ENCODE measurements at regions not wholly inside any gene's neighbourhood (a gene's known extent, or its start where the extent isn't known, plus 50 kb on each side); places are given as distances from the start of the nearest gene placed in this dataset.
A peak's percentile ranks its signal among the peaks of the same experiment; 100 is the strongest.
"Not testable (repeated sequence)": the region's sequence is repeated elsewhere in the genome, so short reads cannot be mapped to it uniquely, and the experiment has no call there.

DNA sequence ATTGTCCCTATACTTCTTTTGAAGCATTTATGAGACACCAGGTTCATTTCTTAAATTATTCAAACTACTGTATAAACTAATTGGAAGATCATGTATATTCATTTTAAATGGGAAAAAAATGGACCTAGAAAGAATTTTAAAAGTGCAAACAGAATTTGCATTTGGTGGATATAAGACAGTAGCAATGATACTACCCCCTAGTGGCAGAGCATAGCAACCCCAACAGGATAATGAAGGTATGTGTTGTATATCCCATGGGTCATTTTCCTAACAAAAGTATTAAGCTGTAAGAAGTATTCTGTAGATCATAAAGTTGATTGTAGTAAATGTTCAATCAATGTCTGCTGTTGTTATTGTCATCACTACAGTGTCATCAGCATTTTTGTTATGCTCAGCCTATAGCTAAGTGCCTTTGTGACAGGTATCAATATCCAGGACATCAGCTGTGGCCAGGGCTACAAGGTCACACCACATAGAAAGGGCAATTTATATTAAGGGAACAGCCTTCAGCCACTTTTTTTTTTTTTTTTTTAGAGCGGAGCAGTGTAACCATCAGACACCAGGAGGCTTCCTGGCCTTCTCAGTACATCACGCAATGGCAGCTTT, 175.8 kb downstream of the FOXB1 start:
- Mint-ChIP-seq H3K36me3 (no peaks in the 10 kb centered on the region), H3K9me3 (peaks cover 0 to 2% (median 0%) of the 10 kb centered on the region in 11 donors), H3K27ac (no peak overlapping the region), H3K4me1 (no peaks in the 10 kb centered on the region), H3K4me3 (no peak overlapping the region), H3K27me3 (peaks cover 2 to 49% (median 9%) of the 10 kb centered on the region in 5 donors)
- Histone ChIP-seq H3K4me1 (ENCODE audit: control insufficient read depth in 2 of 2, insufficient read depth in 2 of 2, low read length in 2 of 2) (no peaks in the 10 kb centered on the region), H3K36me3 (ENCODE audit: control insufficient read depth in 2 of 3, insufficient read depth in 3 of 3, low read length in 3 of 3) (no peaks in the 10 kb centered on the region), H3K27me3 (ENCODE audit: control insufficient read depth in 2 of 2, insufficient read depth in 2 of 2, low read length in 2 of 2) (no peaks in the 10 kb centered on the region), H3K27ac (ENCODE audit: low read depth, low read length) (no peak overlapping the region), H3K9me3 (ENCODE audit: control insufficient read depth in 2 of 3, low read length in 3 of 3) (no peaks in the 10 kb centered on the region), H3K4me3 (ENCODE audit: low read length) (no peak overlapping the region)
- CTCF ChIA-PET: interaction anchor here (0.6 to 6.9 kb wide), 9 partner anchors 161 to 490 kb away, joined by 3 to 68 read pairs (median 3); no protein-coding TSS in a partner anchor
- DNase-seq (peak in 7 of 9 donors; percentile 19 to 52 (median 41)), ATAC-seq (peak; percentile 73)
- POLR2A ChIA-PET: interaction anchor here (1.2 kb wide), 1 partner anchor 428 kb away, joined by 3 read pairs; no protein-coding TSS in a partner anchor
- intact Hi-C loops (cut with micrococcal nuclease): loop anchor here (1.0 to 5.0 kb wide), 8 partner anchors 53 to 489 kb away; no protein-coding TSS in a partner anchor

DNA sequence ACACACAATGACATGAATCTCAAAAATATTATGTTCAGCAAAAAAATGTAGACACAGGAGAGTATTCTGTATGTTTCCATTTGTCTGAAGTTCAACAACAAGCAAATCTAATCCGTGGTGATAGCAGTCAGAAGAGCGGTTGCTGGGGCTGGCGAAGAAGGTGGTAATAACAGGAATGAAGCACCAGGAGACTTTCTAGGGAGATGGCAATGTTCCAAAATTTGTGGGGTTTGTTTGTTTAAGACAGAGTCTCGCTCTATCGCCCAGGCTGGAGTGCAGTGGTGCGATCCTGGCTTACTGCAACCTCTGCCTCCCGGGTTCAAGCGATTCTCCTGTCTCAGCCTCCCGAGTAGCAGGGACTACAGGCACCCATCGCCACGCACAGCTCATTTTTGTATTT, 177.8 kb downstream of the FOXB1 start:
- H3K27ac ChIP-seq (ENCODE audit: low read depth, low read length); H3K4me1 Mint-ChIP-seq; H3K27ac Mint-ChIP-seq; H3K27me3 ChIP-seq (ENCODE audit: control insufficient read depth in 2 of 2, insufficient read depth in 2 of 2, low read length in 2 of 2); H3K36me3 Mint-ChIP-seq; DNase-seq; H3K4me3 Mint-ChIP-seq; H3K4me3 ChIP-seq (ENCODE audit: low read length); H3K9me3 ChIP-seq (ENCODE audit: control insufficient read depth in 2 of 3, low read length in 3 of 3); H3K36me3 ChIP-seq (ENCODE audit: control insufficient read depth in 2 of 3, insufficient read depth in 3 of 3, low read length in 3 of 3); H3K9me3 Mint-ChIP-seq; POLR2A ChIA-PET; H3K4me1 ChIP-seq (ENCODE audit: control insufficient read depth in 2 of 2, insufficient read depth in 2 of 2, low read length in 2 of 2); ATAC-seq: not testable (repeated sequence)
- intact Hi-C loops (cut with micrococcal nuclease): loop anchor here in 1 of 2 donors (2.0 kb wide), 1 partner anchor 431 kb away; no protein-coding TSS in a partner anchor
- CTCF ChIA-PET: interaction anchor here (6.9 kb wide), 1 partner anchor 431 kb away, joined by 68 read pairs; no protein-coding TSS in a partner anchor
- H3K27me3 Mint-ChIP-seq: peaks cover under 1 to 43% (median 14%) of the 10 kb centered on the region in 5 donors

DNA sequence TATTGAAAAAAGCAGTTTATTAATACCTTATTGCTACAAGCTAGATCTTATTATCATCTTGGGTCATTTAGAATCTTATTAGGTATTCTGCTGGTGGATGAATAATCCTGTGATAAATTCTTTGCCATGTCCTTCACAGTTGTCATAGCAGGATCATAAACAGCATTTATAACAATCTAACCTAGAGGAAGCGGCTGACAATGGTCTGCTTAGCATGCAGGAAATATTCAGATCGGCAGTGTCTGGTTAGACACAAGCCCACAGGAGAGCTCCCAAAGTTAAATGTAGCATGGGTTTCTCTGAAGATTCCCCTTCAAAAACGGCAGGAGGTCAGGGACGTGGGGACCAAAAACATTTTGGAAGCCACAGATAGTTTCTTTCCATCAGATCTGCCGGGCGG, 179.3 kb downstream of the FOXB1 start:
- H3K9me3 ChIP-seq (ENCODE audit: control insufficient read depth in 2 of 3, low read length in 3 of 3): no peaks in the 10 kb centered on the region
- no peaks in the 10 kb centered on the region for H3K36me3 Mint-ChIP-seq
- H3K9me3 Mint-ChIP-seq: peaks cover 0 to 2% (median 0%) of the 10 kb centered on the region in 11 donors
- no peaks in the 10 kb centered on the region for H3K36me3 ChIP-seq (ENCODE audit: control insufficient read depth in 2 of 3, insufficient read depth in 3 of 3, low read length in 3 of 3)
- no peaks in the 10 kb centered on the region for H3K4me1 ChIP-seq (ENCODE audit: control insufficient read depth in 2 of 2, insufficient read depth in 2 of 2, low read length in 2 of 2)
- DNase-seq: no peak
- no peak overlapping the region for H3K27ac ChIP-seq (ENCODE audit: low read depth, low read length)
- no peak overlapping the region for H3K27ac Mint-ChIP-seq
- H3K27me3 Mint-ChIP-seq: peaks cover 0 to 45% (median 18%) of the 10 kb centered on the region in 5 donors
- no peak overlapping the region for H3K4me3 ChIP-seq (ENCODE audit: low read length)
- H3K4me1 Mint-ChIP-seq: no peaks in the 10 kb centered on the region
- no peaks in the 10 kb centered on the region for H3K27me3 ChIP-seq (ENCODE audit: control insufficient read depth in 2 of 2, insufficient read depth in 2 of 2, low read length in 2 of 2)
- ChIA-PET CTCF (interaction anchor here (6.9 kb wide), 1 partner anchor 432 kb away, joined by 68 read pairs; no protein-coding TSS in a partner anchor), POLR2A (no interaction called here)
- intact Hi-C loops (cut with micrococcal nuclease): no loop called here
- no peak for ATAC-seq
- H3K4me3 Mint-ChIP-seq: no peak overlapping the region

DNA sequence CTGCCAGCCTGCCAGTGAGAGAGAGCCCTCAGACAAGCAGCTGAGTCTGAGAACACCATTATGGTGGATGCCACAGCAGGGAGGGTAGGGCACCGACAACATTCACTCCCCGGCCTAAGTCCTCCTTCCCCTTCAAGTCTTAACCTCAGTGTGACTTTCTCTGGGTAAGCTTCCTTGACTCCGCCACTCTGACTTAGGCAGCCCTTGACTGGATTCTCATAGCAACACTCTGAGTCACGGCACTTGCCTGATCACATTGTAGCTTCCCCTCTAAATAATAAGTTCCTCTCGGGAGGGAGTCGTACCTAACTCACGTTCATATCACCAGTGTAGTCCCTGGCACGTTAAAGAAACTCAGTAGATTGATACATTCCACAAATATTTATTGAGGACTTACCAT, 180.5 kb downstream of the FOXB1 start:
- Histone ChIP-seq H3K27ac (ENCODE audit: low read depth, low read length) (no peak overlapping the region), H3K27me3 (ENCODE audit: control insufficient read depth in 2 of 2, insufficient read depth in 2 of 2, low read length in 2 of 2) (no peaks in the 10 kb centered on the region), H3K4me1 (ENCODE audit: control insufficient read depth in 2 of 2, insufficient read depth in 2 of 2, low read length in 2 of 2) (no peaks in the 10 kb centered on the region), H3K9me3 (ENCODE audit: control insufficient read depth in 2 of 3, low read length in 3 of 3) (no peaks in the 10 kb centered on the region), H3K4me3 (ENCODE audit: low read length) (no peak overlapping the region), H3K36me3 (ENCODE audit: control insufficient read depth in 2 of 3, insufficient read depth in 3 of 3, low read length in 3 of 3) (no peaks in the 10 kb centered on the region)
- Mint-ChIP-seq H3K36me3 (no peaks in the 10 kb centered on the region), H3K27me3 (peaks cover 0 to 48% (median 23%) of the 10 kb centered on the region in 5 donors), H3K9me3 (peaks cover 0 to 2% (median 0%) of the 10 kb centered on the region in 11 donors), H3K4me3 (no peak overlapping the region), H3K4me1 (no peaks in the 10 kb centered on the region), H3K27ac (no peak overlapping the region)
- ATAC-seq (no peak), DNase-seq (no peak)
- ChIA-PET POLR2A (no interaction called here), CTCF (no interaction called here)
- intact Hi-C loops (cut with micrococcal nuclease): no loop called here

DNA sequence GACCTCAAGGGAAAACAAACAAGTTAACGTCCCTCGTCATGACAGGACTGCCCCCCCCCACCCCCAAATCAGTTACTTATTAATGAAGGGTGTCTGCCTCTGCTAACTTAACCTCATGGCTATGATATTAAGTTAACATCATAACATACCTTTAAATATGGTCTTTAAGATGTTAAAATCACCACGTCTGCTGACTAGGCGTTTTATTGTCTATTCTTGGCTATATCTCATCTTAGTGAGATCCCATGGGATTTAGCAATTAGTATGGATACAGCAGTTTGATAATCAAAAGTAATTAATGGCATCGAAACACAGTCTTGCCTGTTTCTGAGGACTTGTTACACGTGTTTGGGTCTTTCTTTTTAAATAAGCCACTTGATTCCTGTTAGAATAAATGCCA, 186.9 kb downstream of the FOXB1 start:
- intact Hi-C loops (cut with micrococcal nuclease): no loop called here

DNA sequence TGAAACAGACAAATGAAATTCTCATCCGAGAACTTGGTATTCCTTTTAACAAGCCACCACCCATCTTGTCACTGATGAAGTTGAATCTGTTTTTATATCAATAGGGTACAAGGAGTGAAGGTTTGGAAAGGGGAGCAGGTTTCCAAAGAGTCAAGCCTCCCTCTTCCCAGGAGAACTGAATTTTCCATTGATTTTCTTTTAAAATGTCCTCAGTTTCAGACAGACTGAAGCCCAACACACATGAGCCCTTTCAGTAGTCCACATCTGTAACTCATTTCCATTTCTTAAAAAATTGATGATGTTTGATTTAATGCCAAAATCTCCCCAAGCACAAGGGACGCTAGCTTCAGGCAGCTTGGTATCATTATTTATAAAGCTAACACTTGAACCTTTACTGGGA, 187.7 kb downstream of the FOXB1 start:
- H3K27me3 Mint-ChIP-seq: peaks cover 10 to 77% (median 40%) of the 10 kb centered on the region in 5 donors
- POLR2A ChIA-PET: no interaction called here
- H3K4me3 Mint-ChIP-seq: no peak overlapping the region
- no peaks in the 10 kb centered on the region for H3K9me3 Mint-ChIP-seq
- Histone ChIP-seq H3K27me3 (ENCODE audit: control insufficient read depth in 2 of 2, insufficient read depth in 2 of 2, low read length in 2 of 2) (peaks cover 0 to 3% of the 10 kb centered on the region in 2 donors), H3K4me3 (ENCODE audit: low read length) (no peak overlapping the region), H3K27ac (ENCODE audit: low read depth, low read length) (no peak overlapping the region), H3K36me3 (ENCODE audit: control insufficient read depth in 2 of 3, insufficient read depth in 3 of 3, low read length in 3 of 3) (no peaks in the 10 kb centered on the region), H3K4me1 (ENCODE audit: control insufficient read depth in 2 of 2, insufficient read depth in 2 of 2, low read length in 2 of 2) (no peaks in the 10 kb centered on the region), H3K9me3 (ENCODE audit: control insufficient read depth in 2 of 3, low read length in 3 of 3) (no peaks in the 10 kb centered on the region)
- H3K36me3 Mint-ChIP-seq: no peaks in the 10 kb centered on the region
- peaks cover 0 to 1% (median 0%) of the 10 kb centered on the region in 7 donors for H3K4me1 Mint-ChIP-seq
- no peak for DNase-seq
- ATAC-seq: no peak
- CTCF ChIA-PET: no interaction called here
- intact Hi-C loops (cut with micrococcal nuclease): no loop called here
- H3K27ac Mint-ChIP-seq: no peak overlapping the region

More for the DNA sequence above, 186.9 kb downstream of the FOXB1 start:
- no peak for DNase-seq
- no peak overlapping the region for H3K27ac Mint-ChIP-seq
- no peaks in the 10 kb centered on the region for H3K9me3 ChIP-seq (ENCODE audit: control insufficient read depth in 2 of 3, low read length in 3 of 3)
- no peaks in the 10 kb centered on the region for H3K4me1 ChIP-seq (ENCODE audit: control insufficient read depth in 2 of 2, insufficient read depth in 2 of 2, low read length in 2 of 2)
- peaks cover 0 to 1% (median 0%) of the 10 kb centered on the region in 7 donors for H3K4me1 Mint-ChIP-seq
- no peaks in the 10 kb centered on the region for H3K9me3 Mint-ChIP-seq
- no peak overlapping the region for H3K27ac ChIP-seq (ENCODE audit: low read depth, low read length)
- peaks cover 5 to 71% (median 32%) of the 10 kb centered on the region in 5 donors for H3K27me3 Mint-ChIP-seq
- H3K4me3 ChIP-seq (ENCODE audit: low read length): no peak overlapping the region
- ChIA-PET POLR2A (no interaction called here), CTCF (no interaction called here)
- no peaks in the 10 kb centered on the region for H3K36me3 ChIP-seq (ENCODE audit: control insufficient read depth in 2 of 3, insufficient read depth in 3 of 3, low read length in 3 of 3)
- H3K4me3 Mint-ChIP-seq: no peak overlapping the region
- H3K36me3 Mint-ChIP-seq: no peaks in the 10 kb centered on the region
- no peak for ATAC-seq
- peaks cover 0 to 3% of the 10 kb centered on the region in 2 donors for H3K27me3 ChIP-seq (ENCODE audit: control insufficient read depth in 2 of 2, insufficient read depth in 2 of 2, low read length in 2 of 2)

DNA sequence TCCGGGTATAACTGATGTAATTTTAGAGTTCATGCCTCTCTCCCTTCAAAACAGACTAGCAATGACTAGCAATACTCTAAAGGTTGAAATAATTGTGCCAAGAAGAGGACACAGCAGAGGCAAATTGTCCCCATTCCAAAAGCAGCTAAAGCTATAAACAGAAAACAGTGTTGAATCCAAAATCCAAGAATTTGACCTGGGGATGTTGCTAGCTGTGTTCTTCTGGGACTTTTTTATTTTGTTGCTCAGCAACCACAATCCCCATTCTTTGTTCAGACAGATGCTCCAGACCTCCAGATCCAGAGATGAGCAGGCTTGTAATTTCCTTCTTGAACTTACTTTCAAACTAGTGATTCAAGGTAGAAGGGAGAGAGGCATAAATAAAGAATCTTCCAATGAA, 191.5 kb downstream of the FOXB1 start:
- no peaks in the 10 kb centered on the region for H3K9me3 Mint-ChIP-seq
- H3K27ac Mint-ChIP-seq: no peak overlapping the region
- peaks cover 0 to 3% of the 10 kb centered on the region in 2 donors for H3K27me3 ChIP-seq (ENCODE audit: control insufficient read depth in 2 of 2, insufficient read depth in 2 of 2, low read length in 2 of 2)
- no peak overlapping the region for H3K4me3 ChIP-seq (ENCODE audit: low read length)
- no peaks in the 10 kb centered on the region for H3K4me1 ChIP-seq (ENCODE audit: control insufficient read depth in 2 of 2, insufficient read depth in 2 of 2, low read length in 2 of 2)
- no peaks in the 10 kb centered on the region for H3K9me3 ChIP-seq (ENCODE audit: control insufficient read depth in 2 of 3, low read length in 3 of 3)
- peaks cover 0 to 1% (median 0%) of the 10 kb centered on the region in 7 donors for H3K4me1 Mint-ChIP-seq
- no peak for ATAC-seq
- intact Hi-C loops (cut with micrococcal nuclease): no loop called here
- no peaks in the 10 kb centered on the region for H3K36me3 Mint-ChIP-seq
- ChIA-PET POLR2A (no interaction called here), CTCF (no interaction called here)
- H3K36me3 ChIP-seq (ENCODE audit: control insufficient read depth in 2 of 3, insufficient read depth in 3 of 3, low read length in 3 of 3): no peaks in the 10 kb centered on the region
- peaks cover 34 to 76% (median 60%) of the 10 kb centered on the region in 5 donors for H3K27me3 Mint-ChIP-seq
- no peak for DNase-seq
- H3K4me3 Mint-ChIP-seq: no peak overlapping the region
- H3K27ac ChIP-seq (ENCODE audit: low read depth, low read length): no peak overlapping the region
